Muscle of leg (tissue), 3 donors: ENCODE measurements at regions not wholly inside any gene's neighbourhood (a gene's known extent, or its start where the extent isn't known, plus 50 kb on each side); places are given as distances from the start of the nearest gene placed in this dataset.

Source experiments
- DNase-seq: peaks from one replicate; pipeline ENCODE4 v3.0.0; 2013
- H3K27ac ChIP-seq: one replicate; pipeline ENCODE4 v1.5.1; 2013; ENCODE audit warnings: mild to moderate bottlenecking, low read length, control low read depth
- H3K27me3 ChIP-seq: one replicate; pipeline ENCODE4 v1.6.1; 2013; ENCODE audit warnings: low read length; ENCODE audit not compliant: control insufficient read depth, insufficient read depth
- H3K36me3 ChIP-seq: one replicate; pipeline ENCODE4 v1.6.1; 2013; ENCODE audit warnings: low read length; ENCODE audit not compliant: control insufficient read depth, insufficient read depth
- H3K4me1 ChIP-seq: one replicate; pipeline ENCODE4 v1.6.1; 2013; ENCODE audit warnings: low read length; ENCODE audit not compliant: control insufficient read depth, insufficient read depth
- H3K4me3 ChIP-seq: one replicate; pipeline ENCODE4 v1.5.1; 2013; ENCODE audit warnings: low read length, control low read depth
- H3K9me3 ChIP-seq: replicated peaks from 2 replicates; pipeline ENCODE4 v1.6.1; 2013; ENCODE audit warnings: low read depth, low read length; ENCODE audit not compliant: control insufficient read depth
- WGBS: methylation state at CpG from one replicate; pipeline ENCODE4 v1.1.5; 2013; ENCODE audit warnings: missing lambda C conversion rate; ENCODE audit not compliant: insufficient coverage; 5-methylcytosine and 5-hydroxymethylcytosine counted together

DNA sequence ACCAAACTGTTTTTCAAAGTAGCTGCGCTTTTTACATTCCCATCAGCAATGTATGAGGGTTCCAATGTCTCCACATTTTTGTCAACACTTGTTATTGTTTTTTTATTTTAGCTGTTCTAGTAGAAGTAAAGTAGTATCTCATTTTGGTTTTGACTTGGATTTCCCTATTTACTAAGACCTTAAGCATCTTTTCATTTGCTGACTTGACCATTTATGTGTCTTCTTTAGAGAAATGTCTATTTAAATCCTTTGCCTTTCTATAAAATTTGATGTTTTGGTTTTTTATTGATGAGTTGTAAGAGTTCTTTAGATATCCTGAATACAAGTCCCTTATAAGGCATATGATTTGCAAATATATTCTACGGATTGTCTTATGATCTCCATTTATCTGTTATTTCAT, 110.6 kb downstream of the CD164 start:
- DNase-seq: no peak
- Histone ChIP-seq H3K27me3 (no peaks in the 10 kb centered on the region), H3K27ac (no peak overlapping the region), H3K4me1 (no peaks in the 10 kb centered on the region), H3K4me3 (no peak overlapping the region), H3K9me3 (peaks cover 2% of the 10 kb centered on the region), H3K36me3 (no peaks in the 10 kb centered on the region)
- no CpG with 5 or more reads among the region's 2 CpGs for WGBS

DNA sequence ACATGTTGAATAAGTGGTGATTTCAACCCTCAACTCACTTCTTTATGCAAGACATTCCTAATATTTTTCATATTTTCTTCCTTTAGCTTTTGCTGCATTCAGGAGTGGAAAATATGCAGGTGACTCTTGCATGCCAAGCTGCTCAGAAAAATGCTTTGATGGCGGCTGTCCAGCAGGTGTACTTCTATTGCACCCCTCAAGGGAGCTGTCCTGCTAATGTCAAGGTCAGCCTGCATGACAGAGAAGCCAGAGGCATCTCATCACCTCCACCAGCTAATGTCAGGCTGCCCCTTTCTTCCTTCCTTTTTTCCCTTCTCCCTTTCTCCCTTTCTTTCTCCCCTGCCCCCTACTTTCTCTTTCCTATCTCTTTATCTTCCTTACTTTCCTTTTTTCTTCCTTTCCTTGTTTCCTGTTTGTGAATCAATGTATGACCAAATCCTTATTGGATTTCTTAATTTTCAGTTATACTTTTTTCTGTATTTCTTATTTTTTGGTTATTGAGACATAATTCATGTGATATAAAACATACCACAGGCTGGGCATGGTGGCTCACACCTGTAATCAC, 112.2 kb downstream of the CD164 start:
- H3K4me3 ChIP-seq: no peak overlapping the region
- H3K36me3 ChIP-seq: no peaks in the 10 kb centered on the region
- no peak overlapping the region for H3K27ac ChIP-seq
- 50% methylated on average over 1 of the region's 1 CpG for WGBS
- no peaks in the 10 kb centered on the region for H3K27me3 ChIP-seq
- H3K4me1 ChIP-seq: no peaks in the 10 kb centered on the region
- H3K9me3 ChIP-seq: peaks cover 2% of the 10 kb centered on the region
- DNase-seq: no peak

DNA sequence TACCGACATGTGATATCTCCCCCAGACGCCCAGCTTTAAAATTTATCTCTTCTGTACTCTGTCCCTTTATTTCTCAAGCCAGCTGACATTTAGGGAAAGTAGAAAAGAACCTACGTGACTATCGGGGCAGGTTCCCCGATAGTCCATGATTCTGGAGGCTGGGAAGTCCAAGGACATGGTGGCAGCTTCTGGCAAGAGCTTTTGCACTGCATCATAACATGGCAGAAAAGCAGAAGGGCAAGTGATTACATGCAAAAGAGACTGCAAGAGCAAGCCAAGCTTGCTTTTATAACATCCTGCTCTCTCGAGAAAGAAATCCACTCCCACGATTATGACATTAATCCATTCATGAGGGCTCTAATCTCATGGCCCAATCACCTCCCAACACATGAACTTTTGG, 113.2 kb downstream of the CD164 start:
- Histone ChIP-seq H3K4me3 (no peak overlapping the region), H3K27me3 (no peaks in the 10 kb centered on the region), H3K36me3 (no peaks in the 10 kb centered on the region), H3K27ac (no peak overlapping the region), H3K4me1 (no peaks in the 10 kb centered on the region), H3K9me3 (peaks cover 2% of the 10 kb centered on the region)
- 83% methylated on average over 1 of the region's 7 CpGs for WGBS
- DNase-seq: no peak

DNA sequence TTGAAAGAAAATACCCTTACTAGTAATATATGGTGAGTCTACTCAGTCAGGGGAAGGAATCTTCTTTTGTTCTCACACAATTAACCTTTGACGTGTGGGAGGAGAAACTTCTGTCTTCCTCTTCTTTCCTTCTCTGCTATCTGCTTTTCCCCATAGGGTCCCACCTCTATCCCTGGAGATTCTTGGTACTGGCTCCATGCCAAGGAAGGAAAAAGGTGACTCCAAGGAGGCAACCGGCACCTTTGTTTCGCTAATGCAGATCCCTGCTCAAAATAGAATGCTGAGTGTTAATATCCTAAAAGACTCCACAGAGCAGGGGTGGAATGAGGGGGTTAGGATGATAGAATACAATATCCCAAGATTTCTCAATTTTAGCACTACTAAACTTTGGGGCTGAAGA, 116.7 kb downstream of the CD164 start:
- Histone ChIP-seq H3K27ac (no peak overlapping the region), H3K4me1 (peaks cover 2% of the 10 kb centered on the region), H3K4me3 (no peak overlapping the region), H3K36me3 (no peaks in the 10 kb centered on the region), H3K27me3 (no peaks in the 10 kb centered on the region), H3K9me3 (peaks cover 2% of the 10 kb centered on the region)
- no CpG with 5 or more reads among the region's 3 CpGs for WGBS
- DNase-seq: no peak

DNA sequence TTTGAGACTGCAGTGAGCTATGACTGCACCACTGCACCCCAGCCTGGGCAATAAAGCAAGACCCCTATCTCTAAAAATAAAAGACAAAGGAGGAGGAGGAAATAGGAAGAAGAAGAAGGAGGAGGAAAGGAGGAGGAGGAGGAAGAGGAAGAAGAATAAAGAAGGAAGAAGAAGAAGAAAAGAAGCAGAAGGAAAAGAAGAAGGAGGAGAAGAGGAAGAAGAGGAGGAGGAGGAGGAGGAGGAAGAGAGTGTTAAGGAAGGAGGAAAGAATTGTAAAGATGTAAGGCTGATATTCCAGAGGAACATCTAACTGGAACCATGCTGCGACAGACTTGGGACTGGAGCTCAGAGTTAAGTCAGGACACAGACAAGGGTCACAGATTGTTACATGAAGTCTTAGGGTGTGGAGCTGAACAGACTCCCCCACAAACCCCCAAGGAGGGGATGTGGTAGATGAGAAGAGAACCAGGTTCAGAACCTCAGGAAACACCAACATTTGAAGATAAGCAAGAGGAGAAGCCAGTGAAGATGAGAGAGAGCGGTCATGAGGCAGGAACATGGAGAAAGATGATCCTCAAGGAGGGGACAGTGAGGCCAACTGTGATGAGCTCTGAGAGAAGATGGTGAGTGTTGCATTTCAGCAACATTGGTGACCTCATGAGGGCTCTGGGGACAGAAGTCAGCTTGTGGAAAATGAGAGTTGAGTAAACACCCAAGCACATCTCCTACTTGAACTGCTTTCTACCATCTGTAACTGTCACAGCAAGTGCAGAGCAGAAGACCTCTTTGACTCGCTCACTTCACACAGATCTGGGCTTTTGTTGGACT, 118.2 kb downstream of the CD164 start:
- Histone ChIP-seq H3K4me1 (peaks cover 2% of the 10 kb centered on the region), H3K9me3 (peaks cover 1% of the 10 kb centered on the region), H3K4me3 (no peak overlapping the region), H3K36me3 (no peaks in the 10 kb centered on the region), H3K27me3 (no peaks in the 10 kb centered on the region), H3K27ac (no peak overlapping the region)
- WGBS: 100% methylated on average over 1 of the region's 3 CpGs
- DNase-seq: no peak

DNA sequence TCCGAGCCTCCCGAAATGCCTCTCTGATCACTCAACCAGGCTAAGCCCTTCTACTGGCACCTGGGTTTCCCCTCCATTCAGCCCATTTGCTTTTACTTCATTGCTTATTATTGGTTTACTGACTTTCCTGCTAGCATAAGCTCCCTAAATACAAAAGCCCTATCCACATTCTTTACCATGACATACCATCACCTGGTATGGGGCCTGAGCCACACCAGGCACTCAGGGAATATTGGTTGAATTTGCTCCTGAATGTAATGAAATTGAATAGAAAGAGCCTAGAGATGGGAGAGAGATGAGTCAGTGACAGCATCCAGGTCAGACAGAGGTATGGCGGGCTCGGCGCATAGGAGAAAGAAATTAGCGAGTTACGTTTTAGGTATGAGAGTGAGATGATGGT, 120.0 kb downstream of the CD164 start:
- no peak for DNase-seq
- Histone ChIP-seq H3K4me3 (no peak overlapping the region), H3K9me3 (no peaks in the 10 kb centered on the region), H3K4me1 (peaks cover 4% of the 10 kb centered on the region), H3K36me3 (no peaks in the 10 kb centered on the region), H3K27me3 (no peaks in the 10 kb centered on the region), H3K27ac (no peak overlapping the region)
- 80% methylated on average over 3 of the region's 7 CpGs for WGBS

DNA sequence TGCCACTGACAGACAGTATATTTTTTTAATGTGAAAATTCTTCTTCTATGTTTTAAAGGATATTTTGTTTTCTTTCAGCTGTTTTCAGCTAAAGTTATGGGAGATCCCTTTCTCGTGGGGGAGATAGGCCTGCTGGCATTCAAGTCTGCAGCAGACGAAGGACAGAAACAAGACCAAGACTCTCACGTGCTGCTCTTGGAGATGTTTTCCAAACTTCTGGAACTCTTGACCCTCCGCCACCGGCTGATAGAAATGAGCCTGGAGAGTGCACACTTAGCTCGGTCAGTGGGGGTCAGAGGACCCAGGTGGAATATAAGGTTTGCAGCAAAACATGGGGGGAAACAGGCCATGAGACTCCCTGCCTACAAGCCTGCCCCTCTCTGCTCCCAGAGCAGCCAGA, 120.5 kb downstream of the CD164 start:
- 16% methylated on average over 6 of the region's 6 CpGs for WGBS
- no peaks in the 10 kb centered on the region for H3K9me3 ChIP-seq
- no peak overlapping the region for H3K27ac ChIP-seq
- H3K4me1 ChIP-seq: peaks cover 4% of the 10 kb centered on the region
- H3K36me3 ChIP-seq: no peaks in the 10 kb centered on the region
- H3K4me3 ChIP-seq: no peak overlapping the region
- no peaks in the 10 kb centered on the region for H3K27me3 ChIP-seq
- peak; percentile 82 for DNase-seq

DNA sequence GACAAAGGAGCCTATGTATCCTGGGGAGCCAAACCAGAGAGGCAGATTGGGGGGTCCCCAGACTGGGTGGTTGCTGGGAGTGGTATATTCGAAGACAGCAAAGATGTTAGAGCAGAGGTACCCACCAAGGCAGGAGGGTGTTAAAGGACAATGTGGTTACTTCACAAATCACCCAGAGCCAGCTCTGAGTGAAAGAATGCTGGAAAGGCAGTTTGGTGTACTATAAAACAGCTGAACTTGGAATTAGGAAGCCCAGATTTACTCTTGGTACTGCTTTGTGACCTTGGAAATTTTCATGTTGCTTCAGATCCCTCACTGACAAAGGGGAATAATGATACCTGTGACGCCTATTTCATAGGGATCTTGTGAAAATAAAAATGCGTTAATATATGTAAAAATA, 121.6 kb downstream of the CD164 start:
- H3K4me1 ChIP-seq: peaks cover 8% of the 10 kb centered on the region
- H3K36me3 ChIP-seq: no peaks in the 10 kb centered on the region
- 71% methylated on average over 1 of the region's 3 CpGs for WGBS
- DNase-seq: no peak
- no peak overlapping the region for H3K27ac ChIP-seq
- H3K27me3 ChIP-seq: no peaks in the 10 kb centered on the region
- no peaks in the 10 kb centered on the region for H3K9me3 ChIP-seq
- no peak overlapping the region for H3K4me3 ChIP-seq

DNA sequence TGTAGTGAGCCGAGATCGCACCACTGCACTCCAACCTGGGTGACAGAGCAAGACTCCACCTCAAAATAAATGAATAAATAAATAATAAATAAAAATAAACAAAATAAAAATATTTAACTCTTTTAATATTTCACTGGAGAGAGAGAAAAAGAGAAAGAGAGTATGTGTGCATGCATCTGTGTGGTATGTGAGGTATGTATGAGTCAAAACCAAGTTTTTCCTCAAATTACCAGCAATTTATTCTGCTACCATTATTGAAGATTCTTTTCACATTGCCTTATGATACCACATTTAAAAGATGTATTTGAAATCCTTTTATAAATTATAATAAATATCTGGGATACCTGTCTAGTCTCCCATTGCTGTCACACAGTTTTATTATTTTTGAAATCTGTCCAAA, 122.1 kb downstream of the CD164 start:
- no peaks in the 10 kb centered on the region for H3K36me3 ChIP-seq
- H3K9me3 ChIP-seq: no peaks in the 10 kb centered on the region
- H3K4me1 ChIP-seq: peaks cover 8% of the 10 kb centered on the region
- no peak for DNase-seq
- H3K4me3 ChIP-seq: no peak overlapping the region
- no peak overlapping the region for H3K27ac ChIP-seq
- no CpG with 5 or more reads among the region's 2 CpGs for WGBS
- no peaks in the 10 kb centered on the region for H3K27me3 ChIP-seq

DNA sequence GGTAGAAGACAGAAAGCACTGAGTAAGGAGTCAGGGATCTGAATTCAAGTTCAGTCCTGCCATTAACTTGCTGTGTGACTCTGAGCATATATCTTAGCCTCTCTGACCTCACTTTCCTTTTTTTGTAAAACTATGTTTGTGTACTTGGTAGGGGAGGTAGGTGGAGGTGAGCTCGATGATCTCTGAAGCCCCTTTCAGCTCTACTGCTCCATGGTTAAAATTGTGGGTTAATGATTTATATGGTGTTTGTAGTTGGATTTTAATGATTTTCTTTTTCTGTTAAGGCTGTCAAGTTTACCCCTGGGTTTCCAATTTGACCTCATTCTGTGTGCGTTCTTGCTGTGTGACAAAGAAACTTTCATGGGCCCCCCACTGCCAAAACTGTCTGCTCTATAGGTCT, 124.1 kb downstream of the CD164 start:
- H3K9me3 ChIP-seq: no peaks in the 10 kb centered on the region
- H3K4me1 ChIP-seq: peaks cover 13% of the 10 kb centered on the region
- no peak for DNase-seq
- no CpG with 5 or more reads among the region's 2 CpGs for WGBS
- no peak overlapping the region for H3K4me3 ChIP-seq
- H3K27me3 ChIP-seq: no peaks in the 10 kb centered on the region
- H3K27ac ChIP-seq: no peak overlapping the region
- H3K36me3 ChIP-seq: no peaks in the 10 kb centered on the region
